Stimulated activated CD8-positive, alpha-beta memory T cell treated with anti-CD3 and anti-CD28 coated beads, Interleukin-15, amount 100 ng/mL, for 48 hours (primary cell): ENCODE measurements at regions not wholly inside any gene's neighbourhood (a gene's known extent, or its start where the extent isn't known, plus 50 kb on each side); places are given as distances from the start of the nearest gene placed in this dataset.

Source experiments
- DNase-seq, 2 donors: peaks; one replicate each; pipeline ENCODE4 v3.0.0-alpha.2; 2020; ENCODE audit warnings: low read depth in 2 of 2

DNA sequence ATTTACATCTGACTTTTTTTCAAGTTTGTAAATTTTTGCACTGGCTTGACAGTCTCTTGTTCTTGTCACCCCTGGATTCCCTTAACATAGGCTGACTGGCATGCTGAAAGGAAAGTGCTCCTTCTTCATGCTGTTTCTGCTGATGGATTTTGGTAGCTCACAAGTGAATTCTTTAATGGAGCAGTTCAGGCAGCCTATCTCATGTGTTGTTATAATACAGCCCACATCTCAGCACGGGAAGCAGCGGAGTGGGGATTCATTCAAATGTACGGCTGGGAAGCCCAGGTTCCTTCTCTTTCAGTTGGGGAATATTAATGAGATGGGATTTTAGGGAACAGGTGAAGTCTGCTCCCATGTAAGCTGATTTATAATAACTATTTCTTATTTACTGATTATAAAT lies 142.8 kb downstream of the CD8B2 start:
- DNase-seq, result no peak

- DNase-seq, result no peak
These were observed 144.1 kb downstream of the CD8B2 start for GRCh38 chr2:106631281-106631680.

DNA sequence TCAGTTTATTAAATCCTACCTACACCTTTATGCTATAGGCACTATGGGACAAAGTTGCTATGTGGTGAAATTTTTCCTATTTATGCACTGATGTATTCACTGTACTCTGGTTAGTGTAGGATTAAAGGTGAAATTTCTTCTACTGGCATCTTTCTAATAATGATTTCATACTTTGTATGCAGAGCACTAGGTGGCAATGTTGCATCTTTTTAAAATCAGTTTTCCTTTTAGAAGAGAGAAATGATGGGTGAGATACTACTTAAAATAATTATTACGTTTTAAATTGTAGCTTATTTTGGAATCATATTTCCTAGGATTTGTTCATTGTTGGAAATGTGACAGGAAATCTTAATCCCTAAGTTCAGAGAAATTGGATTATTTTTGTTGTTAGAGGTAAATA lies 150.9 kb downstream of the CD8B2 start:
- no peak for DNase-seq

DNA sequence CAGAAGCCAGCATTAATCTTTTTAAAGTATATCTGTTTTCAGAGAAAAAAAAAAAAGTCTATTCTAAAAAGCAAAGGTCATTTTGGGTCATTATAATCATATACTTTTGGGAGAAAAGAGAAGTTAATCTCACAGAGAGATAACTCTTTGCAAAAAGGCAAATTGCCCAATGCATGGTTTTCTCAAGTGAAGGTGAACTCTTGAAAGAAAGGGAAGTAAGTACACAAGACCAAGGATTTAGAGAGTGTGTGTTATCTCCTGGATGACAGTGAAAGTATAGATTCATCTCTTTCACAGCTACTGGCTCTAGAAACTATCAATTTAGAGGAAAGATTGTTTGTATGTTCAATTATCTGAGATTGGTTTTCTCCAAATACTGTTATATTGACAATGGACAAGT lies 151.4 kb downstream of the CD8B2 start:
- DNase-seq, result no peak

DNA sequence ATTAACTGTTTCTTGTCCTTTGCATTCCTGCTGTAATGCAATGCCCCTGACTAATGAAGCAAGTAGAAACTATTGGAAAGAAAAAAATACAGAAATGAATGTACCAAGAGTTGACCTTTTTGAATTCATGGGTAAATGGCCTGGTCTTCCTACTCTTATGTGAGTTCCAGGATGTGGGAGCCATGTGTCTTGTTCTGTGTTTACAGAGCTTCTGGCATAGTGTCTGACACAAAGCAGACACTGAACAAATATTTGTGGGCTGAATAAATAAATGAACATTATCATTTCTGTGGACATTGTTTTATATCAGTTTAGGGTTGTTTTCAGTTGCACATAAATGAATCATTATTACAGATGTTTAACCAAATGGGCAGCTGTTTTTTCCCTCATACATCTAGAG lies 155.5 kb downstream of the CD8B2 start:
- DNase-seq, result no peak

GRCh38 chr2:106644623-106645022 lies 157.5 kb downstream of the CD8B2 start:
- DNase-seq, result no peak

DNA sequence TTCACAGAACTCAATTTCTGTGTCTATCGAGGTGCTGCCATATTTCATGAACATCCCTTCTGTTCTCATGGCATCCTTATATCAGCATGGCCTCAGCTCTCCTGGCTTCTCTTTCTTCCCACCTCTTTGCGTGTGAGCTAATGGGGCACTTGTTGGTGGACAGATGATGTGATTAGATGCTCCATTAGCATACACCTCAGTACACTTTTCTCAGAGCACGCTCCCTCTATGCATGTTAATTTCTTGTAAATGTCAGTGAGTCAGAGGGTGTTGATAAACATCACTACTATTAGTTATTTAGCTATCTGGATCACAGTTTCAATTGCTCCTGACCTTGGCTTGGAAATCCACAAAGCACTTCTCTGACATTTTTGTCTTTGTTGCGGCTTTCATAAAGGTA lies 159.4 kb downstream of the CD8B2 start:
- DNase-seq, result no peak

- DNase-seq, result no peak
These were observed 162.1 kb downstream of the CD8B2 start for GRCh38 chr2:106649306-106649705.

DNA sequence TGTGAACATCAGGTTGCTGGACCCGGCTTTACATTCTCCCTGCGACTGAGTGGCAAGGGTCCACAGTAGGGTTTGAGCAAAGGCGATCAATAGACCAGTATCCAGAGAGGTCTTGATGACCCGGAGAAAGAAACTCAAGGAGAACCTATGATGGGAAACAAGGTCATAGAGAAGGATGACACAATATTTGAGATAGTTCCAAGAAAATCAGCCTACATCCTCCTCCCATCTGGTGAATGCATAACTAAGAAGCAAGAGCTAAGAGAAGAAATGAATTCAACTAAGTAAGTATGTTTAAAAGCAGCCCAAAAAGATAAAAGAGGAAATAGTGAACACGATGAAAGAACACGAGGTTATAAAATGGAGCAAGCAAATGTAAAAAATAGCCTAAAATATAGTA lies 166.3 kb downstream of the CD8B2 start:
- DNase-seq, result no peak

DNA sequence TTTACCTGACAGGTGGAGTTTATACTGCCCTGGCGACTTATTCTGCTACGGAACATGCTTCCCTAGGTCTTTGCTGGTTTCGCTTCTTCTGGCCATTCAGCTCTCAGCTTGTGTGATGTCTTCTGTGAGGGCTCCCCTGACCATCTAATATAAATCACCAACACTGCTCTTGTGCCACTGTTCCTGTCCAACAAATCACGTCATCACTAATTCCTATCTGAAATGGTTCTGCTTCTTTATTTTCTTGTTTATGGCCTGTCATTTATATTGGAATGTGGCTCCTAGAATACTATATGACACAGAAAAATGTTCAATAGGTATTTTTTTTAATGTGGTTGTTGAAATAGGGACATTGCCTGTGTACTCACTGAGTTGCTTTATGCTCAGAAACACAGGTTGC lies 171.5 kb downstream of the CD8B2 start:
- DNase-seq, result no peak

DNA sequence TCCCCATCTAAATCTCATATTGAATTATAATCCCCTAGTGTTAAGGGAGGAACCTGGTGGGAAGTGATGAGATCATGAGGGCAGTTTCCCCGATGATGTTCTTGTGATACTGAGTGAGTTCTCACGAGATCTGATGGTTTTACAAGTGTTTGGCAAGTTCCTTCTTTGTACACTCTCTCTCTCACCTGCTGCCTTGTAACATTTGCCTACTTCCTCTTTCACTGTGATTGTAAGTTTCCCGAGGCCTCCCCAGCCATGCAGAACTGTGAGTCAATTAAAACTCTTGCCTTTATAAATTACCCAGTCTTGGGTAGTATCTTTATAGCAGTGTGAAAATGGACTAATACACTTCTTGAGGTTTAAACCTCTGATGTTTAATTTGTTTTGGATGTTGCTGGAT lies 177.5 kb downstream of the CD8B2 start:
- no peak for DNase-seq

GRCh38 chr2:106667478-106668070 lies 180.4 kb downstream of the CD8B2 start:
- no peak for DNase-seq

DNA sequence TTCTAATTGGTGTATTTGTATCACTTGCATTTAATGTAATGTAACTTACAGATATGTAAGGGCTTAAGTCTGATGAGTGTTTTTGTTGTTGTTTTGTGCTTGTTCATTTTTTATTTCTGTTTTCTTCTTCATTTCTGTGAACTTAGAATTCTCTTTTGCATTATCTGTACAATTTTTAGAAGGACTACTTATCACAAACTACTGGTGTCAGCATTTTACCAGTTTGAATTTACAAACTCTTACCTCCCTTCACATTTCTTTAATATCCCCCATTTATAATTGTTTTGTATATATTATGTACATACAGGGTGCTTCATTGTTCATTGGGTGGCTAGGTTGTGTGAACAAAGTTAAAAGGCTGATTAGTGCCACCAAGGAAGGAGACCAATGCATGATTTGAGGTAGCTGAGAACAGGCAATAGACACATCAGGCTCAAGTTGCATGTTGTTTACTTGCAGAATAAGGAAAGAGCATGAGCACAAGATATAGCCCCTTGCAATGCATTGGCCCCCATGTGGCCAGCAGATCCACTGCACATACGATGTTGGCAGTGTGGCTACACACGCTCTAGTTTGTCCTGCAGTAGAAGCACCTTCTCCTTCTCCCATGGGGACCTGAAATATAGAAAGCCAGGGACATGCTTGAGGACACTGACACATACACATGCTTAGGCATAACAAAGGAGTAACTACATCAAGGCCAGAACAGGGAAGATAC lies 198.2 kb downstream of the CD8B2 start:
- DNase-seq, result no peak

- DNase-seq, result no peak
These were observed 199.2 kb downstream of the ST6GAL2 start for GRCh38 chr2:106686814-106687213.

DNA sequence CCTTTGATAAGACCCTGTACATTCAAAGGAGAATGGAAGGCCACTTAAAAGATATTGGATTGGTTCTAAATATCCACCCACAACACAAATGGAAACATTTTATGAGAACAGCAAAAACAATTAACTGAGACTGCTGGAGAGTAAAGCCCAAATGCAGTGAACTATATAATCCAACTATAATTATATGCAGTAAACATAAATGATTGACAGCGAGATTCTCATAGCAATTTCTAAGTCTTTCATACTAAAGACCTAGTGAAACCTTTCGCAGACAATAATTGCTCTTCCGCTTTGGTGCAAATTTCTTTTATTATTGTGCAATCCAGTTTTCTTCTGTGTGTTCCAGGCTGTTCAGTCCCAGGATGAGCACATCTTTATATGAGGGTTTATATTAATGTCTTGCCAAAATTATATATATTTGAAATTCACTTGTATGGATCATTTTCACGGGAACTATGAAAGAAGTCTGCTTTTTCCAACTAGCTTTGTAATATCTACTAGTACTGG lies 190.9 kb downstream of the ST6GAL2 start:
- DNase-seq, result no peak

GRCh38 chr2:106695919-106696318 lies 190.0 kb downstream of the ST6GAL2 start:
- no peak for DNase-seq

GRCh38 chr2:106700616-106701015 lies 185.4 kb downstream of the ST6GAL2 start:
- DNase-seq, result no peak

DNA sequence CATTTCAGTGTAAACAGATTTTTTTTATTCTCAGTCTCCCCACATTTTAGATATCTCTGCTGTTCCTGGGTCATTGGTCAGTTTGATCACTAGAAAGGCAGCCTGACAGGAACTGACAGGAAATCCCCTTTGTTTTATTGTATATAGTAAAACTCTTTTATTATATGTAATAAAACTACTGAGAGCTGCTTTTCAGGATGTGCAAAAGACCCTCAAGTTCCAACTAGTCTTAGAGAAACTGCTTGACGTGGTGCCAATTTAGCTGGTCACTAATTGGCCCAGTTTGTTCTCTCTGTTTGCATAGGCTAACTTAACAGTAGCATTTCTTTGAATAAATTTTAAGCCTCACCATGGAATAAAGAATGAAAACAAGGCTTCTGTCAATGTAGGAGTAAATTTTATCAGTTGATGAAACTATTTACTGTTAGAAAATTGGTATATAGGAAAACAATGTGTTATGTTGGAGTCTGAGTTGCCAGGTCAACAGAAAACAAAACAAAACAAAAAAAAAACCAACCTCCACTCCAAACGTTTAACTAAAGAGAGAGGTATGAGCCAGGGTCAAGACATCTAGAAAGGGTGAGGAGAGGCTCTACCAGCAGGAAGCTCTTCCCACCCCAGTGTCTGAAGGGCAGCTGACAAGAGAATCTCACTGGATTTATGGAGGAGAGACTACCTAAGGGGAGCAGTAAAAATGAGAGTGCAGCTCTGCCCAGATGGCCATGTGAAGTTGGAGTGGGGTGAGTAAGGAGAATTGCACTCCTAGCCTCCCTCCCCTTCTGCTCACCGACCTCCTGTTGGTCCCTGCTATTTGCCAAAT lies 184.6 kb downstream of the ST6GAL2 start:
- no peak for DNase-seq

DNA sequence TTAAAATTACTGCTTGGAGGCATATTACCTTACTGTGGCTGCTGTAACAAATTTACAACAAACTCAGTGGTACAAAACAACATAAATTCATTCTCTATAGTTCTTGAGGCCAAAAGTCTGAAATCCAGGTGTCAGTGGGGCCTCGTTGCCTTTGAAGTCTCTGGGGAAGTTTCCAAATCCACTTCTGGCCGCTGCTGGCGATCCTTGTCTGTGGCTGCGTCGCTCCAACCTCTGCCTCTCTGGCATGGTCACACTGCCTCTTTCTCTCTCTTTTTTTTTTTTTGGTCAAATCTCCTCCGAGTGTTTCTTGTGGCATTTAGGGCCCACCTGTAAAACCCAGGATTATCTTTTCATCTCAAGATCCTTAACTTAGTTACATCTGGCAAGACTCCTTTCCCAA lies 182.8 kb downstream of the ST6GAL2 start:
- no peak for DNase-seq

- DNase-seq, result no peak
These were observed 181.2 kb downstream of the ST6GAL2 start for GRCh38 chr2:106704798-106705197.

DNA sequence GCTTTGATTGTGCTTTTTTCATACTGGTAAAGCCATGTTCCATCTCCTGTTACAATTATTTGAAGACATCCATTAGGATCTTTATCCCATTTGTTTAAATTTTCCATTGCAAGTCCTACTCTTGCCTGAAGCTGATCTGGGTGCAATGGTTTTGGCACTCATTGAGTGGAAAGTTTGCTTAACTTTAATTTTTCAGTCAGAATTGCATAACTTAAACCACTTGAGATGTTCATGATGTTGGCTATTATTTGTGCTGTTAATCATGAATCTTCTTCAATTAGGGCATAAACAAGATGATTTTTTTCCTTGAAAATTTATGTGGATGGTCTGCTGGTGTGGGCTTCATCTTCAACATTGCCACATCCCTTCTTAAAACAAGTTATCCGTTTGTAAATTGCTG lies 180.1 kb downstream of the ST6GAL2 start:
- no peak for DNase-seq

DNA sequence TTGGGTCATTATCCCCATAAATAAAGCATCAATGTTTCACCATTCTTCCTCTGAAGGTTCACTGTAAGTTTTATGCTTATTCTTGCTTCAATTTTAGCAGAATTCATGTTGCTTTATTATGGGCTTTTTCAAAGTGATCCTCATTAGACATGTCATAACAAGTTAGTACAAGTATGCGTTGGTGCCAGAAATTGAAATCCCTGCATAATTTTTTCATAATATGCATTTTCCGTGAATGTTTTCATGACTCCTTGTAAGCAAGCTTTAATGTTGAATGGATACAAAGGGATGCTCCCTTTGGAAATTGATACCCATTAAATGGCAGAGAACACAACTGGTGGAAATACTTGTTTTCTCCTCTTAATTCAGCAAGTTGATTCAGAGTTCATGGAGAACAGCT lies 179.7 kb downstream of the ST6GAL2 start:
- no peak for DNase-seq

- DNase-seq, result no peak
These were observed 177.8 kb downstream of the ST6GAL2 start for GRCh38 chr2:106708209-106708608.
